ENCODE measurements at regions not wholly inside any gene's neighbourhood (a gene's known extent, or its start where the extent isn't known, plus 50 kb on each side); places are given as distances from the start of the nearest gene placed in this dataset.
"Not testable (repeated sequence)": the region's sequence is repeated elsewhere in the genome, so short reads cannot be mapped to it uniquely, and the experiment has no call there.

- H3K4ac ChIP-seq (replicated peaks; ENCODE audit: insufficient read length, low read depth, low read length); H4K20me1 ChIP-seq (replicated peaks in 1 of 2; ENCODE audit: control insufficient read depth in 1 of 2, insufficient read depth in 2 of 2, low read length in 2 of 2); H3K4me3 ChIP-seq (ENCODE audit: extremely low read depth in 1 of 4, insufficient read depth in 2 of 4, low read depth in 3 of 4, low read length in 4 of 4); H3K23me2 ChIP-seq (ENCODE audit: low read depth, low read length); H3K79me1 ChIP-seq (ENCODE audit: low read depth, low read length); POLR2A ChIA-PET (ENCODE audit: partially characterized antibody); H2BK20ac ChIP-seq (ENCODE audit: low read length); FAIRE-seq; H3K4me1 ChIP-seq (replicated peaks in 1 of 4; ENCODE audit: control insufficient read depth in 3 of 4, insufficient read depth in 4 of 4, low read length in 3 of 4); H2AFZ ChIP-seq (ENCODE audit: low read length); H2AK5ac ChIP-seq (ENCODE audit: low read depth, low read length); H3K36me3 ChIP-seq (ENCODE audit: control insufficient read depth in 2 of 4, insufficient read depth in 4 of 4, low read length in 3 of 4); CTCF ChIA-PET (ENCODE audit: partially characterized antibody); H4K91ac ChIP-seq (replicated peaks; ENCODE audit: insufficient read length, low read length); H3K56ac ChIP-seq (replicated peaks; ENCODE audit: insufficient read length, low read depth, low read length); H2BK12ac ChIP-seq (ENCODE audit: low read depth, low read length); H3K27ac ChIP-seq (ENCODE audit: low read depth, low read length); H4K5ac ChIP-seq (ENCODE audit: insufficient read length, low read depth, low read length); H3K18ac ChIP-seq (ENCODE audit: extremely low read depth, low read length); H4K8ac ChIP-seq (ENCODE audit: extremely low read depth, insufficient read depth, low read length); H3K4me2 ChIP-seq (ENCODE audit: insufficient read depth in 1 of 2, low read depth in 2 of 2, low read length in 2 of 2); H3K27me3 ChIP-seq (replicated peaks in 1 of 4; ENCODE audit: control insufficient read depth in 3 of 4, extremely low read depth in 1 of 4, insufficient read depth in 3 of 4, low read length in 3 of 4); H2BK120ac ChIP-seq (replicated peaks; ENCODE audit: low read depth, low read length); H3K9ac ChIP-seq (replicated peaks in 1 of 4; ENCODE audit: extremely low read depth in 1 of 4, low read depth in 3 of 4, low read length in 3 of 4); H3K79me2 ChIP-seq (ENCODE audit: control insufficient read depth in 1 of 2, insufficient read depth in 2 of 2, low read length in 2 of 2); H3K23ac ChIP-seq (ENCODE audit: insufficient read length); H2BK5ac ChIP-seq (ENCODE audit: low read depth, low read length); H3K14ac ChIP-seq (ENCODE audit: insufficient read length); H3K9me3 ChIP-seq (ENCODE audit: insufficient read depth in 2 of 2, low read depth in 1 of 2, low read length in 1 of 2); H2BK15ac ChIP-seq (ENCODE audit: low read length): not testable (repeated sequence)
- DNase-seq (ENCODE audit: low read depth in 1 of 2, low spot score in 2 of 2) = peak in 1 of 2 experiments; percentile 50
- WGBS, 2 experiments (ENCODE audit: extremely low coverage in 1 of 2, insufficient coverage in 1 of 2, insufficient read length in 1 of 2, insufficient replicate concordance in 2 of 2, low coverage in 1 of 2, low lambda C conversion rate in 2 of 2, missing lambda C conversion rate in 1 of 2) = 83% methylated on average over 4 of the region's 4 CpGs; no CpG with 5 or more reads in 1 of the 2 experiments
These were observed 272.6 kb downstream of the CXCL12 start for GRCh38 chr10:44112280-44112679.

All from H1 (cell line).